ENCODE measurements at regions not wholly inside any gene's neighbourhood (a gene's known extent, or its start where the extent isn't known, plus 50 kb on each side); places are given as distances from the start of the nearest gene placed in this dataset.

GRCh38 chr20:63077705-63078104 lies 70.9 kb upstream of the BHLHE23 start:
- Histone ChIP-seq H3K27ac (ENCODE audit: low read depth, low read length) (no peak overlapping the region), H3K9ac (ENCODE audit: extremely low read depth, low read length, poor library complexity, severe bottlenecking) (no peak overlapping the region), H3K36me3 (ENCODE audit: control insufficient read depth, insufficient read depth, low read length) (no peaks in the 10 kb centered on the region), H3K9me3 (ENCODE audit: control insufficient read depth, low read length) (peaks cover 6% of the 10 kb centered on the region), H3K4me3 (ENCODE audit: low read length) (no peak overlapping the region), H3K27me3 (ENCODE audit: control insufficient read depth, insufficient read depth, low read length, poor library complexity, severe bottlenecking) (peaks cover 35% of the 10 kb centered on the region), H3K4me1 (ENCODE audit: control insufficient read depth, insufficient read depth, low read length) (no peaks in the 10 kb centered on the region)
- TF ChIP-seq CTCF (conservative IDR thresholded peaks at IDR 0.05): no peak
- no peak overlapping the region for H3K27ac Mint-ChIP-seq
- H3K4me3 Mint-ChIP-seq: no peak overlapping the region
- peaks cover 21% of the 10 kb centered on the region for H3K9me3 Mint-ChIP-seq
- peaks cover 38% of the 10 kb centered on the region for H3K27me3 Mint-ChIP-seq (ENCODE audit: insufficient read depth)
- no peaks in the 10 kb centered on the region for H3K36me3 Mint-ChIP-seq (ENCODE audit: low read depth)
- peaks cover 3% of the 10 kb centered on the region for H3K4me1 Mint-ChIP-seq
- no peak for DNase-seq

GRCh38 chr20:63076421-63076820 lies 69.7 kb upstream of the BHLHE23 start:
- WGBS, 2 experiments (ENCODE audit: insufficient coverage in 1 of 2, insufficient read length in 1 of 2): 84 to 93% methylated on average over 2 to 5 of the region's 5 CpGs

GRCh38 chr20:63074631-63075030 lies 67.9 kb upstream of the BHLHE23 start:
- no peaks in the 10 kb centered on the region for H3K4me1 ChIP-seq (ENCODE audit: control insufficient read depth, insufficient read depth, low read length)
- H3K9ac ChIP-seq (ENCODE audit: extremely low read depth, low read length, poor library complexity, severe bottlenecking): no peak overlapping the region
- no peak overlapping the region for H3K27ac ChIP-seq (ENCODE audit: low read depth, low read length)
- Mint-ChIP-seq H3K36me3 (ENCODE audit: low read depth) (no peaks in the 10 kb centered on the region), H3K4me1 (peaks cover 3% of the 10 kb centered on the region), H3K9me3 (peaks cover 21% of the 10 kb centered on the region), H3K27me3 (ENCODE audit: insufficient read depth) (peaks cover 41% of the 10 kb centered on the region), H3K4me3 (no peak overlapping the region), H3K27ac (no peak overlapping the region)
- peaks cover 57% of the 10 kb centered on the region for H3K27me3 ChIP-seq (ENCODE audit: control insufficient read depth, insufficient read depth, low read length, poor library complexity, severe bottlenecking)
- H3K9me3 ChIP-seq (ENCODE audit: control insufficient read depth, low read length): peaks cover 6% of the 10 kb centered on the region
- no peak overlapping the region for H3K4me3 ChIP-seq (ENCODE audit: low read length)
- TF ChIP-seq CTCF (conservative IDR thresholded peaks at IDR 0.05): no peak
- DNase-seq: no peak
- H3K36me3 ChIP-seq (ENCODE audit: control insufficient read depth, insufficient read depth, low read length): no peaks in the 10 kb centered on the region
- 69 to 73% methylated on average over 8 to 9 of the region's 9 CpGs for WGBS, 2 experiments (ENCODE audit: insufficient coverage in 1 of 2, insufficient read length in 1 of 2)

More at GRCh38 chr20:63076421-63076820, 69.7 kb upstream of the BHLHE23 start:
- Histone ChIP-seq H3K27me3 (ENCODE audit: control insufficient read depth, insufficient read depth, low read length, poor library complexity, severe bottlenecking) (peaks cover 45% of the 10 kb centered on the region), H3K4me3 (ENCODE audit: low read length) (no peak overlapping the region), H3K9me3 (ENCODE audit: control insufficient read depth, low read length) (peaks cover 6% of the 10 kb centered on the region), H3K27ac (ENCODE audit: low read depth, low read length) (no peak overlapping the region), H3K9ac (ENCODE audit: extremely low read depth, low read length, poor library complexity, severe bottlenecking) (no peak overlapping the region), H3K4me1 (ENCODE audit: control insufficient read depth, insufficient read depth, low read length) (no peaks in the 10 kb centered on the region), H3K36me3 (ENCODE audit: control insufficient read depth, insufficient read depth, low read length) (no peaks in the 10 kb centered on the region)
- peaks cover 3% of the 10 kb centered on the region for H3K4me1 Mint-ChIP-seq
- no peak overlapping the region for H3K4me3 Mint-ChIP-seq
- TF ChIP-seq CTCF (conservative IDR thresholded peaks at IDR 0.05): no peak
- H3K36me3 Mint-ChIP-seq (ENCODE audit: low read depth): no peaks in the 10 kb centered on the region
- no peak overlapping the region for H3K27ac Mint-ChIP-seq
- H3K27me3 Mint-ChIP-seq (ENCODE audit: insufficient read depth): peaks cover 41% of the 10 kb centered on the region
- no peak for DNase-seq
- peaks cover 21% of the 10 kb centered on the region for H3K9me3 Mint-ChIP-seq
